Muscle layer of colon (tissue), 2 donors: ENCODE measurements at regions not wholly inside any gene's neighbourhood (a gene's known extent, or its start where the extent isn't known, plus 50 kb on each side); places are given as distances from the start of the nearest gene placed in this dataset.
"Not testable (repeated sequence)": the region's sequence is repeated elsewhere in the genome, so short reads cannot be mapped to it uniquely, and the experiment has no call there.

Source experiments
- H3K27ac ChIP-seq: one replicate; pipeline ENCODE4 v1.7.0; 2013; ENCODE audit warnings: low read depth, mild to moderate bottlenecking, low read length, moderate library complexity
- H3K27me3 ChIP-seq, 2 donors: one replicate each; pipeline ENCODE4 v1.7.0; 2013; ENCODE audit warnings: low read length in 2 of 2, mild to moderate bottlenecking in 2 of 2; ENCODE audit not compliant: insufficient read depth in 2 of 2, control insufficient read depth in 1 of 2
- H3K36me3 ChIP-seq: one replicate; pipeline ENCODE4 v1.7.0; 2013; ENCODE audit warnings: mild to moderate bottlenecking, low read length; ENCODE audit not compliant: insufficient read depth
- H3K4me1 ChIP-seq: one replicate; pipeline ENCODE4 v1.7.0; 2013; ENCODE audit warnings: mild to moderate bottlenecking, low read length; ENCODE audit not compliant: insufficient read depth
- H3K4me3 ChIP-seq, 2 donors: one replicate each; pipeline ENCODE4 v1.7.0; 2013; ENCODE audit warnings: low read length in 2 of 2, low read depth in 1 of 2, mild to moderate bottlenecking in 1 of 2, moderate library complexity in 1 of 2
- H3K9ac ChIP-seq: one replicate; pipeline ENCODE4 v1.7.0; 2013; ENCODE audit warnings: low read length
- H3K9me3 ChIP-seq: one replicate; pipeline ENCODE4 v1.7.0; 2013; ENCODE audit warnings: mild to moderate bottlenecking, low read length
- donor health status: abdominal sarcoma.
- donor health status: Adenocarcinoma of cecum.

DNA sequence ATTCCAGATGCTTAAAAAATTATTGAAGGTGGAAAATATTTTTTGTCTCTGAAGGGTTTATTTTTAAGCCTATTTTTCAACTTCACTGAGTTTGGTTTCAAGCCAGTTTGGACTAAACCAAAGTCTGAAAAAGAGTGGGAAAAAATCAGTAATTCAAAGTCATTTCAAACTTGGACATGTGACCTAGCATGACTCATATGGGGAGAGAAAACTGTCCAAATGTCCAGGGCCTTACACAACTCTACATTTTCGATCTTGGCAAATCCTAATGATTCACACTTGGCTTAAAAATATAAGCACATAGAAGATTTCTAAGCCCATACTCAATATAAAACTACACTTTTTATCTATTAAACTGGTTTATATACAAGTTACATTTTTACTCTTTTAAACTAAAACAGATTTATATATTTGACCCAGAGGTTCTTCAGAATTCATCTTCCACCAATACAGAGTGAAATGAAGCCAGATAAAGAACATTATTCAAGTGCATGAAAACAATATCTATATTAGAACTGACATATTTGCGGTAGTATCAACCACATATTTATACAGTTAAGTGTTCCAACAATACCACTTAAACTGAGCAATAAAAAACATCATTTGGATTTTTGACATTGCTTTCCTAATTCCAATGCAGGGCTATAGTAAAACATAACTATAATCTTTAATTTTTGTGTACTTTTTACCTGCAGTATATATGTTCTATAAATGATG is 110.3 kb upstream of the TCF21 start:
- H3K4me1 ChIP-seq = peaks cover 3% of the 10 kb centered on the region
- H3K4me3 ChIP-seq = no peak overlapping the region
- no peaks in the 10 kb centered on the region for H3K9me3 ChIP-seq
- H3K9ac ChIP-seq = no peak overlapping the region
- H3K27ac ChIP-seq = no peak overlapping the region
- H3K27me3 ChIP-seq = no peaks in the 10 kb centered on the region
- H3K36me3 ChIP-seq = no peaks in the 10 kb centered on the region

DNA sequence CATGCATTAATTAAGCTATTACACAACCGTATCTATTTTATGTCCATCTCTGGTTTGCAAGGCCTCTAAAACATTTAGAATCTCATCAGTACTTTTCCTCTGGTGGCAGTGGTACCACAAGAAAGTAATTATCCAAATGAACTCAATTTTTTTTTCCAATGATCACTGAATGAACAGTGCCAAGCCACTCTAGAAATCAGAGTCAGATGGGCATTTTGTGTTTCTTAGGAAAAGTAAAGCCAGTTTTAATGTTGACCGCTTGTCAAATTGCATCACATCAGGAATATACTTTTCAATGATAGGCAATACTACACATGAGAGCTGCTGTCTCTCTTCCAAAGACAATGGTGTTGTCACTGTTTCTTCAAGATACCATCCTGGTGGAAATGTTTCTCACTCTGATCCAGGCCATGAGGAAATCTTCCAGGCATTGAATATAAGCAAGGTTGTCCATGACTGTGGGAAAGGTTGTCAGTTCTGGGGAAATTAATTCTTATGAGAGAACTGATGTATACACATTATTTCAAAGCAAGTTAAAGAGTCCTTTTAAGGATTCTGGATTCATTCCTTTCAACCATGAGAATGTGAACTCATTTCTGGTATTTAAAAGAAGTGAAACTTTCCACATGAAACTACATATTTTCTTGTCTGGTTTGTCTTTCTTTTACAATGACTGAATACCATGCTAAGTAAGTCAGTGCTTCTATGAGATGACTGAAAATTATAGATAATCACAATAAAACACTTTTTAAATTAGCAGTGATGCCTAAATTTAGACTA is 108.8 kb upstream of the TCF21 start:
- H3K9me3 ChIP-seq = no peaks in the 10 kb centered on the region
- H3K27me3 ChIP-seq = no peaks in the 10 kb centered on the region
- no peaks in the 10 kb centered on the region for H3K36me3 ChIP-seq
- H3K9ac ChIP-seq = no peak overlapping the region
- peaks cover 3% of the 10 kb centered on the region for H3K4me1 ChIP-seq
- H3K4me3 ChIP-seq = no peak overlapping the region
- no peak overlapping the region for H3K27ac ChIP-seq

DNA sequence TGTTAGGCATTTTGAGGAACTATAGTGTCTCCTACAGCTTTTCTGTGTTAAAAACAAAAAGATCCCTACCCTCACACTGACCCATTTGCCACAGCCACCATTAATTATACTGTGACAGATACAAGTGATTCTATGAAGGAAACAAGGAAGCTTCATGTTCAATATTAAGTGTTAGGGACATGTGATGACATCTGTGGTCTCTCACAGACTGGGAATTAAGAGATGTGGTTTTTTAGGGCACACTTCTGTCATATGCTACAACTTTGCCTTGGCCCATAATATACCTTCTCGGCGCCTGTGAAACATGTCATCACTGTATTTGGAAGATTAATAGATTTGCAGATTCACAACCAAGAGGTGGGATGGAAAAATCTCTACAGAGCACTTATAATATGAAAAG is 102.9 kb upstream of the TCF21 start:
- H3K9ac ChIP-seq = no peak overlapping the region
- no peak overlapping the region for H3K27ac ChIP-seq
- H3K9me3 ChIP-seq = no peaks in the 10 kb centered on the region
- H3K4me1 ChIP-seq = no peaks in the 10 kb centered on the region
- H3K36me3 ChIP-seq = no peaks in the 10 kb centered on the region
- no peak overlapping the region for H3K4me3 ChIP-seq
- H3K27me3 ChIP-seq = no peaks in the 10 kb centered on the region

GRCh38 chr6:133787122-133787521 is 101.8 kb upstream of the TCF21 start:
- H3K4me3 ChIP-seq = no peak overlapping the region
- no peaks in the 10 kb centered on the region for H3K36me3 ChIP-seq
- no peaks in the 10 kb centered on the region for H3K27me3 ChIP-seq
- H3K9ac ChIP-seq = no peak overlapping the region
- no peaks in the 10 kb centered on the region for H3K9me3 ChIP-seq
- no peaks in the 10 kb centered on the region for H3K4me1 ChIP-seq
- H3K27ac ChIP-seq = no peak overlapping the region

- no peaks in the 10 kb centered on the region for H3K9me3 ChIP-seq
- no peaks in the 10 kb centered on the region for H3K36me3 ChIP-seq
- no peaks in the 10 kb centered on the region for H3K27me3 ChIP-seq
- H3K9ac ChIP-seq = no peak overlapping the region
- H3K4me1 ChIP-seq = no peaks in the 10 kb centered on the region
- H3K4me3 ChIP-seq = no peak overlapping the region
- no peak overlapping the region for H3K27ac ChIP-seq
Measured at GRCh38 chr6:133787859-133788505, 100.9 kb upstream of the TCF21 start.

DNA sequence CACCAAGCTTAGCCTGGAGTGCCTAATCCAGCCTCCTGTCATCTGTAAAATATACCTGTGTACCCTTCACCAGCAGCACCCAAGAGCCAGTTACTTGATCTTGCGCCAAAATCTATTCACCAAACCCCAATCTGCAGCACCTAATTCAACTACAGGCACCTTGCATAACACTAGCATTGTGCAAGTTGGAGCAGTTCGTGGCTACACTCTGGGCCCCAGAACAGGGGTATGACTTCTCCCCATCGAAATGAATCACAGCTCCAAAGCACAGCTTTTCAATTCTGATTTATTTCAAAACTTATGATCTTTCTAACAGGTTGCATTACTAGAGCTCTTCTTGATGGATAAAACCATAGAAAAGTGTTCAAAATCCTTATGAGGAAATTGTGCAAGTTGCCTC is 100.4 kb upstream of the TCF21 start:
- H3K9ac ChIP-seq = no peak overlapping the region
- H3K27me3 ChIP-seq = no peaks in the 10 kb centered on the region
- no peak overlapping the region for H3K27ac ChIP-seq
- H3K4me3 ChIP-seq = no peak overlapping the region
- H3K36me3 ChIP-seq = no peaks in the 10 kb centered on the region
- H3K9me3 ChIP-seq = no peaks in the 10 kb centered on the region
- H3K4me1 ChIP-seq = no peaks in the 10 kb centered on the region

DNA sequence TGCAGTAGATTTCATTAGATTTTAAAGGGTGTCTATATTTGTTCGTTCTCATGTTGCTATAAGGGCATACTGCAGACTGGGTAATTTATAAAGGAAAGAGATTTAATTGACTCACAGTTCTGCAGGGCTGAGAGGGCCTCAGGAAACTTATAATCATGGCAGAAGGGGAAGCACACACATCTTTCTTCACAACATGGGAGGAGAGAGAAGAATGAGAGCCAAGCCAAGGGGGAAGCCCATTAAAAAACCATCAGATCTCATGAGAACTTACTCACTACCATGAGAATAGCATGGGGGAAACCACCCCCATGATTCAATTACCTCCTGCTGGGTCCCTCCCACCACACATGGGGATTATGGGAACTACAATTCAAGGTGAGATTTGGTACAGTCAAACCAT is 99.5 kb upstream of the TCF21 start:
- H3K27ac ChIP-seq, H3K27me3 ChIP-seq, H3K4me1 ChIP-seq, H3K9ac ChIP-seq, H3K36me3 ChIP-seq, H3K9me3 ChIP-seq, H3K4me3 ChIP-seq: not testable (repeated sequence)

GRCh38 chr6:133790756-133791155 is 98.2 kb upstream of the TCF21 start:
- H3K4me3 ChIP-seq, H3K36me3 ChIP-seq: not testable (repeated sequence)

DNA sequence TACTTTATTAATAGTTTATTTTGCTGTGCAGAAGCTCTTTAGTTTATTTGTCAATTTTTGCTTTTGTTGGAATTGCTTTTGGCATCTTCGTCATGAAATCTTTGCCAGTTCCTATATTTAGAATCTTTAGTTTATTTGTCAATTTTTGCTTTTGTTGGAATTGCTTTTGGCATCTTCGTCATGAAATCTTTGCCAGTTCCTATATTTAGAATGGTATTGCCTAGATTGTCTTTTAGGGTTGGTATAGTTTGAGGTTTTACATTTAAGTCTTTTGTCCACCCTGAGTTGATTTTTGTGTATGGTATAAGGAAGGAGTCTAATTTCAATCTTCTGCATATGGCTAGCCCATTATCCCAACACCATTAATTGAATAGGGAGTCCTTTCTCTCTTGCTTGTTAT is 93.9 kb upstream of the TCF21 start:
- H3K4me3 ChIP-seq, H3K9me3 ChIP-seq, H3K27me3 ChIP-seq, H3K9ac ChIP-seq, H3K36me3 ChIP-seq, H3K27ac ChIP-seq, H3K4me1 ChIP-seq: not testable (repeated sequence)

More at GRCh38 chr6:133790756-133791155, 98.2 kb upstream of the TCF21 start:
- H3K27me3 ChIP-seq, H3K27ac ChIP-seq, H3K9ac ChIP-seq, H3K4me1 ChIP-seq, H3K9me3 ChIP-seq: not testable (repeated sequence)

- Histone ChIP-seq H3K9ac (no peak overlapping the region), H3K9me3 (no peaks in the 10 kb centered on the region), H3K4me3 (no peak overlapping the region), H3K36me3 (no peaks in the 10 kb centered on the region), H3K4me1 (no peaks in the 10 kb centered on the region), H3K27me3 (no peaks in the 10 kb centered on the region), H3K27ac (no peak overlapping the region)
Measured at GRCh38 chr6:133796235-133796634, 92.7 kb upstream of the TCF21 start.

GRCh38 chr6:133799043-133799442 is 89.9 kb upstream of the TCF21 start:
- Histone ChIP-seq H3K4me1 (no peaks in the 10 kb centered on the region), H3K27me3 (no peaks in the 10 kb centered on the region), H3K4me3 (no peak overlapping the region), H3K9me3 (no peaks in the 10 kb centered on the region), H3K27ac (no peak overlapping the region), H3K36me3 (no peaks in the 10 kb centered on the region), H3K9ac (no peak overlapping the region)
